ENCODE measurements at regions not wholly inside any gene's neighbourhood (a gene's known extent, or its start where the extent isn't known, plus 50 kb on each side); places are given as distances from the start of the nearest gene placed in this dataset.

GRCh38 chr16:65272699-65273414 lies 151.0 kb upstream of the CDH11 start:
- H3K27ac ChIP-seq (replicated peaks), result no peak overlapping the region
- no peak for DNase-seq (ENCODE audit: low read depth in 1 of 2, low spot score in 1 of 2)
- TF ChIP-seq CTCF (IDR thresholded peaks at IDR 0.05; ENCODE audit: insufficient read depth, low read length) (no peak), GABPA (IDR thresholded peaks at IDR 0.05; ENCODE audit: low read depth) (no peak), SPI1 (IDR thresholded peaks at IDR 0.05; ENCODE audit: borderline replicate concordance, low read depth) (no peak), POLR2AphosphoS5 (IDR thresholded peaks at IDR 0.05; ENCODE audit: low read depth) (no peak), REST (IDR thresholded peaks at IDR 0.05; ENCODE audit: insufficient replicate concordance, low read depth) (no peak)
- no peak overlapping the region for H3K4me3 ChIP-seq (replicated peaks; ENCODE audit: insufficient read depth, low read length)
- H3K27me3 ChIP-seq (ENCODE audit: insufficient read depth, poor library complexity, severe bottlenecking), result no peaks in the 10 kb centered on the region

GRCh38 chr16:65271996-65272395 lies 150.1 kb upstream of the CDH11 start:
- H3K4me3 ChIP-seq (replicated peaks; ENCODE audit: insufficient read depth, low read length), result no peak overlapping the region
- DNase-seq (ENCODE audit: low read depth in 1 of 2, low spot score in 1 of 2), result no peak
- peaks cover 2% of the 10 kb centered on the region for H3K27me3 ChIP-seq (ENCODE audit: insufficient read depth, poor library complexity, severe bottlenecking)
- H3K27ac ChIP-seq (replicated peaks), result no peak overlapping the region
- TF ChIP-seq SPI1 (IDR thresholded peaks at IDR 0.05; ENCODE audit: borderline replicate concordance, low read depth), result no peak
- no peak for TF ChIP-seq CTCF (IDR thresholded peaks at IDR 0.05; ENCODE audit: insufficient read depth, low read length)
- no peak for TF ChIP-seq GABPA (IDR thresholded peaks at IDR 0.05; ENCODE audit: low read depth)
- TF ChIP-seq POLR2AphosphoS5 (IDR thresholded peaks at IDR 0.05; ENCODE audit: low read depth), result no peak
- no peak for TF ChIP-seq REST (IDR thresholded peaks at IDR 0.05; ENCODE audit: insufficient replicate concordance, low read depth)

- DNase-seq (ENCODE audit: low read depth in 1 of 2, low spot score in 1 of 2), result no peak
- H3K27ac ChIP-seq (replicated peaks), result no peak overlapping the region
- TF ChIP-seq POLR2AphosphoS5 (IDR thresholded peaks at IDR 0.05; ENCODE audit: low read depth), result no peak
- no peak for TF ChIP-seq SPI1 (IDR thresholded peaks at IDR 0.05; ENCODE audit: borderline replicate concordance, low read depth)
- no peak for TF ChIP-seq REST (IDR thresholded peaks at IDR 0.05; ENCODE audit: insufficient replicate concordance, low read depth)
- TF ChIP-seq GABPA (IDR thresholded peaks at IDR 0.05; ENCODE audit: low read depth), result no peak
- no peak for TF ChIP-seq CTCF (IDR thresholded peaks at IDR 0.05; ENCODE audit: insufficient read depth, low read length)
- H3K27me3 ChIP-seq (ENCODE audit: insufficient read depth, poor library complexity, severe bottlenecking), result peaks cover 2% of the 10 kb centered on the region
- H3K4me3 ChIP-seq (replicated peaks; ENCODE audit: insufficient read depth, low read length), result no peak overlapping the region
These were observed 146.5 kb upstream of the CDH11 start for GRCh38 chr16:65268331-65268730.
